OCI-LY1 (cell line): ENCODE measurements at regions not wholly inside any gene's neighbourhood (a gene's known extent, or its start where the extent isn't known, plus 50 kb on each side); places are given as distances from the start of the nearest gene placed in this dataset.

Experiments used
- CTCF ChIP-seq: fragments of 200-600 bp; sonication (generic), shearing (Covaris generic); IDR thresholded peaks from 2 replicates; pipeline ENCODE4 v1.5.1; 2017; ENCODE audit warnings: mild to moderate bottlenecking, antibody characterized with exemption, low read length, moderate library complexity, mixed read lengths
- EZH2 ChIP-seq: fragments of 200-600 bp; sonication (generic), shearing (Covaris generic); IDR thresholded peaks from 2 replicates; pipeline ENCODE4 v1.8.0; 2017; ENCODE audit warnings: borderline replicate concordance, mixed run types, mild to moderate bottlenecking, antibody characterized with exemption, low read length, moderate library complexity, mixed read lengths

GRCh38 chr11:70550456-70551195 is 152.3 kb downstream of the CTTN start:
- TF ChIP-seq CTCF, result no peak
- no peak for TF ChIP-seq EZH2
